Central memory CD8-positive, alpha-beta T cell (primary cell): ENCODE measurements at regions not wholly inside any gene's neighbourhood (a gene's known extent, or its start where the extent isn't known, plus 50 kb on each side); places are given as distances from the start of the nearest gene placed in this dataset.
A peak's percentile ranks its signal among the peaks of the same experiment; 100 is the strongest.
"Not testable (repeated sequence)": the region's sequence is repeated elsewhere in the genome, so short reads cannot be mapped to it uniquely, and the experiment has no call there.

Experiments used
- ATAC-seq: fragments of 150-1000 bp; cut with Tn5 transposase; replicated peaks from 2 replicates; pipeline ENCODE4 v1.10.0; 2022; ENCODE audit warnings: mild to moderate bottlenecking, moderate FRiP score, moderate number of reproducible peaks; ENCODE audit not compliant: poor library complexity, severe bottlenecking; ENCODE audit errors: extremely low read depth
- DNase-seq, 2 donors: peaks; one replicate each; pipeline ENCODE4 v3.0.0; 2021; ENCODE audit warnings: low spot score in 2 of 2
- H3K27ac Mint-ChIP-seq: one replicate; pipeline ENCODE4 v1.8.0; 2022; ENCODE audit warnings: low read depth, mild to moderate bottlenecking, moderate library complexity, mixed read lengths
- H3K27me3 Mint-ChIP-seq: one replicate; pipeline ENCODE4 v1.8.0; 2022; ENCODE audit warnings: mixed read lengths
- H3K36me3 Mint-ChIP-seq: one replicate; pipeline ENCODE4 v1.8.0; 2022; ENCODE audit warnings: mild to moderate bottlenecking, moderate library complexity, mixed read lengths; ENCODE audit not compliant: insufficient read depth
- H3K4me1 Mint-ChIP-seq: one replicate; pipeline ENCODE4 v1.8.0; 2022; ENCODE audit warnings: mixed read lengths
- H3K4me3 Mint-ChIP-seq: one replicate; pipeline ENCODE4 v1.8.0; 2022; ENCODE audit warnings: mild to moderate bottlenecking, moderate library complexity, mixed read lengths
- H3K9me3 Mint-ChIP-seq: one replicate; pipeline ENCODE4 v1.8.0; 2022; ENCODE audit warnings: mixed read lengths

DNA sequence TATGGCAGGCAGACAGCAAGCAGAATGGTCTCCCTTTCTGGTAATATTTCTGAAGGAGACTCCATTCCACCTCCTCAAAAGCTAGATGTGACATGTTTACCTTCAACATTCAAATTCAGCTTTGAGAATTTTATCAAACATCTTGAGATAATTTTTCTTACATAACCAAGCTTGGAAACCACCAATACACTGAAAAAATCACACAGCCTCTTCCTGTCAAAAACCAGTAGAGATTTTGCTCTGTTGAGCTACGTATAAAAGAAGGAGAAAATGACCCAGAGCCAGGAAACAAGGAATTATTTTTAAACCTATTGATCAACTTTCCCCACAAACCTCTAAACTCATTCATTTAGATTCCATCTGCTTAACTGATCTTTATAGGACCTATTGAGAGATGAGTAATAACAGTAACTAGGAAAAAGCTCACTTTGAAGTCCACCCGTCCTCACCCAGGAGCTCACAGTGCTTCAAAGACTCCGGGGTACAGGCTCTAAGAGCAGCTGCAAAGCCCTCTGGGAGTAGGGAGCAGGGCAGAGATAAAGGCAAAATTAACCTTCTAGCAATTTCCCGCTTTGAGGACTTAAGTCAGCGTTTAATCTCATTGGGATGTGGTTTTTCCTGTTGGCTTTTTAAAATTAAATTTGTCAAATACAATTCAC is 318.2 kb upstream of the RASGEF1B start:
- H3K27ac Mint-ChIP-seq, result no peak overlapping the region
- ATAC-seq, result no peak
- DNase-seq, result no peak
- H3K36me3 Mint-ChIP-seq, result no peaks in the 10 kb centered on the region
- H3K4me3 Mint-ChIP-seq, result no peak overlapping the region
- no peaks in the 10 kb centered on the region for H3K27me3 Mint-ChIP-seq
- H3K4me1 Mint-ChIP-seq, result no peaks in the 10 kb centered on the region
- no peaks in the 10 kb centered on the region for H3K9me3 Mint-ChIP-seq

DNA sequence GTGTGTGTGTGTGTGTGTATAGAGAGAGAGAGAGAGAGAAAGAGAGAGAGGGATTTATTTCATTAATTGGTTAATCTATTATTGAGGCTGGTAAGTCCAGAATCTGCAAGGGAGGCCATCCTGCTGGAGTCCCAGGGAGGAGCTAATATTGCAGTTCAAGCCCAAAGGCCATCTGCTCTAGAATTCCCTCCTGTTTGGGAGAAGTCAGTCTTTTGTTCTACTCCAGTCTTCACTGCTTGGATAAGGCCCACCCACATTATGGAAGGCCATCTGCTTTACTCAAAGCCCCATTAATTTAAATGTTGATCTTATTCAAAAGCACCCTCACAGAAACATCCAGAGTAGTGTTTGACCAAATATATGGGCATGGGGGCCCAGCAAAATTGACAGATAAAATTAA is 317.5 kb upstream of the RASGEF1B start:
- Mint-ChIP-seq H3K27me3 (no peaks in the 10 kb centered on the region), H3K4me1 (no peaks in the 10 kb centered on the region), H3K9me3 (no peaks in the 10 kb centered on the region), H3K4me3 (no peak overlapping the region), H3K27ac (peak overlapping the region; percentile 4), H3K36me3 (no peaks in the 10 kb centered on the region)
- no peak for DNase-seq
- no peak for ATAC-seq

DNA sequence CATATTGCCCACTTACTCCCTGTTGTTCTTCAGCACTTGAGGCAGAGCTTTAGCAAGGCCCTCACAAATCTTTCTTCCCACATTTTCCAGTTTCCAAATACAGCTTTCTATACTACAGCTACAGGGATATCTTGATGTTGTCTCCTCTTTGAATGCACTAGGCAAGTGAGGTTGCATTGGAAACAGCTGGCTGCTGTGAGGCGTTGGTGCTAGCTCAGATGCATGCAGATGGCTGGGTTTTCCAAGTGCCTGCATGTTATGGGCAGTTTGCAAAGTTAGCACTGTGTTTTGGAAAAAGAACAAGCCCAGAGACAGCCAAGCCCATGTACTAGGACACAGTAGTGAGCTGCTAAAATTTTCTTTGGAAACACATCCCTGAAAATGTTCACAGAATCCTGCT is 315.1 kb upstream of the RASGEF1B start:
- no peak for DNase-seq
- Mint-ChIP-seq H3K27me3 (no peaks in the 10 kb centered on the region), H3K27ac (no peak overlapping the region), H3K36me3 (no peaks in the 10 kb centered on the region), H3K4me3 (no peak overlapping the region), H3K4me1 (no peaks in the 10 kb centered on the region), H3K9me3 (no peaks in the 10 kb centered on the region)
- ATAC-seq, result no peak

DNA sequence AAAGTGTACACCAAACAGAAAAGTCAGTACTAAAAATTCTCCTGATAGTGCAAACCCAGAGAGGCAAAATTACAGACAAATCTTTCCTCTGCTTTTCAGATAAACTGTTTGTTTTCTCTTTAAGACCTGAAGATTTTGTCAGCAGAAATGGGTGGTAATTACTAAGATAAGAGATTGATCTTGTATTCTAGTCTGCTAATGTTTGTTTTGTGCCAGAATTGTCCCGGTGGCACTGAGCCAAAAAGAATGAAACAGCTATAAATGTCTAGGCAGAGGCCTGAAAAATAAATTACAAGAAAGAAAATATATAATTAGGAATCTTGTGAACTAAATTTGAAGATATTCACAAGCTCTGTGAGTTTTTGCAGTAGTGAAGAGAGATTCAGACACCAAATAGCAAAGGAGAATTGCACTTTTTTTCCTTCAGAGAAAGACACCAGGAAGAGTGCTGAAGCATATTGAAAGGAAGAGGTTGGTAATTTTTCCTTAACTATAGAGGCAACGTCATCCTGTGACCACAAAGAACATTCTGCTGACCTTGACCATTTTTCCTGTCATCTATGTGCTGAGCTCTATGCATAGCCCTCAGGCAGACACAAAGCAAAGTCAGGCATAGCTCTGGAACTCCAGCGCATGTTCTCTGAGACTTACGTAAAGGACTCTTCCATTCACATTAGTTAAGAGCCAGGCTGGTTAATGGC is 314.5 kb upstream of the RASGEF1B start:
- Mint-ChIP-seq H3K4me1 (no peaks in the 10 kb centered on the region), H3K9me3 (no peaks in the 10 kb centered on the region), H3K4me3 (no peak overlapping the region), H3K27ac (no peak overlapping the region), H3K36me3 (no peaks in the 10 kb centered on the region), H3K27me3 (no peaks in the 10 kb centered on the region)
- DNase-seq, result no peak
- no peak for ATAC-seq

DNA sequence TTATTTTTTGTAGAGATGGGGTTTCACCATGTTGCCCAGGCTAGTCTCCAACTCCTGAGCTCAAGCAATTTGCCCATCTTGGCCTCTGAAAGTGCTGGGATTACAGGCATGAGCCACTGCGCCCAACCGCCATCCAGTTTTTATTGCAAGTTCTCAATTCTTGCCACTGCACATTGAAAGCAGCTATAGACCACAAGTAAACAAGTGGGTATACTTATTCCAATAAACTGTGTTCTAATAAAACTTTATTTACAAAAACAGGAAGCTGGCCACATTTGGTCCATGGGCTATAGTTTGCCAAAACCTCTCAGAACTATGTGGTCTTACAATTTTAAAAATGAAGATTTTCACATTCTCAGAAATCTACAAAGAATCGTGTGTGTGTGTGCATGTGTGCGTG is 313.6 kb upstream of the RASGEF1B start:
- Mint-ChIP-seq H3K27ac (no peak overlapping the region), H3K9me3 (no peaks in the 10 kb centered on the region), H3K4me3 (no peak overlapping the region), H3K4me1 (no peaks in the 10 kb centered on the region), H3K36me3 (no peaks in the 10 kb centered on the region), H3K27me3 (no peaks in the 10 kb centered on the region)
- ATAC-seq (no peak), DNase-seq (no peak)

DNA sequence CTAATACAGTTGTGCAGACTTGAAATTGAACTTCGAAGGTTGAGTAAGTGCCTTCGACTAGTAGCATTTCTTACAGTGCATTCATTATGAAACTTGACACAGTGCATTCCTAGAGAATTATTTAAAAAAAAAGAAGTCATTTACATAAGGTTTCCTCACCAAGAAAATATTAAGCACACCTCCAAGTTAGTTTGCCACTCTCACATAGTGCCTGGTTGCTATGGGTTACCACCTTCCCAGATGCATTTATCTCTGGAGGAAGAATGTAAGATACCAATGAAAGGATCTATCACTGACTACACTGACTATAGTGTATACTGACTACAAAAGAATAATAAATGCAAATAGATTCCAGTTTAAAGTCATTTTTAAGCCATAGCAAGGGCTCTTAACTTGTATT is 311.9 kb upstream of the RASGEF1B start:
- peaks cover 10% of the 10 kb centered on the region for H3K27me3 Mint-ChIP-seq
- no peak for ATAC-seq

DNA sequence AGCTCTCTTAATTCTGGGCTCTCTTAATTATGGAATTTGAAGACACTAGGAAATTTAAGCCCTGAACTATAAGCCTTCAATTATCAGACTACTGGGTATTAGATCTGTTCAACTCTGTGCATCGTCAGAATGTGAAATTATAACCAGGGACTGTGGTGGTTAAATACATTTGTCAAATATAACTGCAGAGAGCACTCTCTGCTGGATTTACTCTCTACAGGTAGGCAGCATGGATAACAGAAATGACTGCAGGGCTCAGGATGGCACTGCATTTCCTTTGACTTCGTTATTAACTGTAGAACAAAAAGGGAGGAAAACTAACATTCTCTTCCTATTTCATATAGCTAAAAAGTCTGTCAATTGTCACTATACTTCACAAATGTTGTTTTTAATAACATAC is 310.1 kb upstream of the RASGEF1B start:
- Mint-ChIP-seq H3K36me3 (no peaks in the 10 kb centered on the region), H3K27me3 (peaks cover 12% of the 10 kb centered on the region), H3K27ac (no peak overlapping the region), H3K9me3 (no peaks in the 10 kb centered on the region), H3K4me3 (no peak overlapping the region), H3K4me1 (no peaks in the 10 kb centered on the region)
- DNase-seq, result no peak
- no peak for ATAC-seq

More for the DNA sequence above, 311.9 kb upstream of the RASGEF1B start:
- Mint-ChIP-seq H3K27ac (no peak overlapping the region), H3K4me3 (no peak overlapping the region), H3K9me3 (no peaks in the 10 kb centered on the region), H3K4me1 (no peaks in the 10 kb centered on the region), H3K36me3 (no peaks in the 10 kb centered on the region)
- DNase-seq, result no peak

DNA sequence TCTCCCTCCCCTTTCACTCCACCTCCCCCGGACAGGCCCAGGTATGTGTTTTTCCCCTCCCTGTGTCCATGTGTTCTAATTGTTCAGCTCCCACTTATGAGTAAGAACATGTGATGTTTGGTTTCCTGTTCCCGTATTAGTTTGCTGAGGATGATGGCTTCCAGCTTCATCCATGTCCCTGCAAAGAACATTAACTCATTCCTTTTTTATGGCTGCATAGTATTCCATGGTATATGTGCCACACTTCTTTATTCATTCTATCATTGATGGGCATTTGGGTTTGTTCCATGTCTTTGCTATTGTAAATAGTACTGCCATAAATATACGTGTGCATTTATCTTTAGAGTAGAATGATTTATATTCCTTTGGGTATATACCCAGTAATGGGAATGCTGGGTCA is 306.0 kb upstream of the RASGEF1B start:
- DNase-seq, ATAC-seq, H3K27ac Mint-ChIP-seq, H3K36me3 Mint-ChIP-seq, H3K4me1 Mint-ChIP-seq, H3K4me3 Mint-ChIP-seq, H3K9me3 Mint-ChIP-seq: not testable (repeated sequence)
- H3K27me3 Mint-ChIP-seq, result peaks cover 12% of the 10 kb centered on the region

- no peak for DNase-seq
- Mint-ChIP-seq H3K4me3 (no peak overlapping the region), H3K9me3 (no peaks in the 10 kb centered on the region), H3K27me3 (peaks cover 12% of the 10 kb centered on the region), H3K4me1 (no peaks in the 10 kb centered on the region), H3K36me3 (no peaks in the 10 kb centered on the region), H3K27ac (no peak overlapping the region)
- ATAC-seq, result no peak
Measured at GRCh38 chr4:81776794-81777193, 305.1 kb upstream of the RASGEF1B start.

- no peaks in the 10 kb centered on the region for H3K9me3 Mint-ChIP-seq
- no peak overlapping the region for H3K27ac Mint-ChIP-seq
- no peaks in the 10 kb centered on the region for H3K36me3 Mint-ChIP-seq
- no peak overlapping the region for H3K4me3 Mint-ChIP-seq
- DNase-seq (no peak), ATAC-seq (no peak)
- H3K4me1 Mint-ChIP-seq, result no peaks in the 10 kb centered on the region
- peaks cover 2% of the 10 kb centered on the region for H3K27me3 Mint-ChIP-seq
Measured at GRCh38 chr4:81773557-81773956, 301.9 kb upstream of the RASGEF1B start.

GRCh38 chr4:81771721-81772120 is 300.0 kb upstream of the RASGEF1B start:
- Mint-ChIP-seq H3K36me3 (no peaks in the 10 kb centered on the region), H3K4me3 (no peak overlapping the region), H3K27ac (no peak overlapping the region), H3K9me3 (no peaks in the 10 kb centered on the region), H3K4me1 (no peaks in the 10 kb centered on the region), H3K27me3 (no peaks in the 10 kb centered on the region)
- no peak for DNase-seq
- no peak for ATAC-seq

DNA sequence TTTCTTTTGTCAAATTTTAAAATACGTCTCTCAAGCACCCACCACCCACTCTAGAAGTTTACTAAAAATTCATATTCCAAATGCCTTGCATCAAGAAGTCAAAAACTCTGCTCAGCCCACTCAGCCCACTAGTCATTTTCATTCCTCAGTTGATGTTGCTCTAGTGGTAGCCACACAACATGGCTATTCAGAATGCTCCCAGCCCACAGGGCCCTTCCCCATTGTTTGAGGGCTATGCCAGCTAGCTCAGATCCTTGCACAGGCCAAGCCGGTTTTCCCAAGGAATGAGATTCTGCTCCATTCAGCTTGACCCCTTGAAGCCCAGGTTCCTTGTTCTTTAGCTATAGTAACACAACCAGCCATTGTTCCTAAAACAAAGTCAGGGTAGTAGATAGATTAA is 297.5 kb upstream of the RASGEF1B start:
- Mint-ChIP-seq H3K4me1 (no peaks in the 10 kb centered on the region), H3K9me3 (no peaks in the 10 kb centered on the region), H3K36me3 (no peaks in the 10 kb centered on the region), H3K4me3 (no peak overlapping the region), H3K27ac (no peak overlapping the region), H3K27me3 (no peaks in the 10 kb centered on the region)
- no peak for ATAC-seq
- no peak for DNase-seq

GRCh38 chr4:81758574-81759264 is 287.0 kb upstream of the RASGEF1B start:
- H3K9me3 Mint-ChIP-seq, result no peaks in the 10 kb centered on the region
- no peak overlapping the region for H3K27ac Mint-ChIP-seq
- DNase-seq (no peak), ATAC-seq (no peak)
- H3K36me3 Mint-ChIP-seq, result no peaks in the 10 kb centered on the region
- H3K4me3 Mint-ChIP-seq, result no peak overlapping the region
- no peaks in the 10 kb centered on the region for H3K27me3 Mint-ChIP-seq
- peaks cover 7% of the 10 kb centered on the region for H3K4me1 Mint-ChIP-seq
